ENCODE measurements at regions not wholly inside any gene's neighbourhood (a gene's known extent, or its start where the extent isn't known, plus 50 kb on each side); places are given as distances from the start of the nearest gene placed in this dataset.
"Not testable (repeated sequence)": the region's sequence is repeated elsewhere in the genome, so short reads cannot be mapped to it uniquely, and the experiment has no call there.

DNA sequence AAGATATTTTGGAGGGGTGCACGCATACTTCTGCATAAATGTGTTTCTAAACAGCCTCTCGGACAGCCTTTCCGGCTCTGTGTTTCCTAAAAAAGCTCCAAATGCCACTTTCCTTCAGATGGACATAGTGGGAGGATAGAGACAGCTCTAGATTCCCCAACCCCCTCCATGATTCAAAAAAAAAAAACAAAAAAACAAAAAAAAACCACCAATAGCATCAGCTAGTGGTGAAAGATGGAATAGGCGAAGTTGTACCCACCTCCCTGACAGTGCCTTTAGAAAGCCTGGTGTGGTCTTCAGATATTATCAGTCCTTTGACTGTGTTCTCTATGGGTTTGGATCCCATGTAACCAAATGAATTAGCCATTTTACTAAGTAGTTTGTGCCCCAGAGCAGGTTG, 94.1 kb downstream of the PHETA1 start:
- no peak for DNase-seq (ENCODE audit: low read depth in 1 of 2, low spot score in 1 of 2)

DNA sequence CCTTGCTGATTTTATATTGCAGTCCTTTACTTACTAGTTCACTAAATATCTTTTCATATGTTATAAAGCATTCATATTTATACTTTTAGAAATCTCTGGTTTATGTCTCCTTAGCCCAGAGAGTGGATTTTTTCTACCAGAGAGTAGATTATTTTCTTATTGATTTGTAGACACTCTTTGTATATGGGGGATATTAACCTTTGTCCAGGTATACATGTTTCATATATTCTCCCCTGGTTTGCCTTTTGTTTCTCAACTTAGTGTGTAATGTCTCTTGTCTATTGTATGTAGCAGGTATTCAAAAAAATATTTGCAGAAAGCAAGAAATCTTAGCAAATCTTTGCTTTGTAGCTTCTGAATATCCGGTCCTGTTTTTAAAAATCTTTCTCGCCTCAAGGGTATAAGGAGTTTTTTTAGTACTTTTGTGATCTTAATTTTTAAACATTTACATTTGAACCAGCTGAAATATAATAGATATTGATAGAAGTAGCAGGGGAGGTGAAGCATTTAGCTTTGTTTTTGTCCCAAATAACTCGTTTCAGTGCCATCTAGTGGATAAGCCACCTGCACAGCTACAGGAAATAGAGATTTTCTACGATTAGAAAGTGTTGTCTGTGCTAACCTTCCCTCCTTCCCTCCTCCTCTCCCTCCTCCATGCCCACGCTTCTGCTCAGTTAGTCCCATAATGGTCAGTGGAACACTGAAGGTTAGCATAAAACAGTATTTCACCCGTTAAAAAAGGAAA, 97.0 kb downstream of the PHETA1 start:
- DNase-seq (ENCODE audit: low read depth in 1 of 2, low spot score in 1 of 2), result no peak

DNA sequence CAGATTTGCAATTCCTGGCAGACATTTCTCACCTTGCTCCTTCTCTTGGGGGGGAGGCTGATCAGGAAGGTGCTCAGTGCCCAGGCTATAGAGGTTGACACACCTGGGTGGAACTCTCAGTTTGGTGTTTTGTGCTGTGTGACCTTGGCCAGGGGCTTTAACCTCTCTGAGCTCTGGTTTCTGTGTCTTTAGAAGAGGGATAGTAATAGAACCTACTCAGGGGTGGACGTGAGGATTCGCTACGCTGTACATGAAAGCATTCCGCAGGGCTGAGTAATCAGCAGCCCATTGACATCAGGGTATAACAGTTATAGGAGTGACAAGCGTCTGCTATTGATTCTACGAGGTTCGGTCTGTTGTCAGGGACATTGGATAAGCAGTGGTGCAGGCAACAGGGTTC, 98.1 kb downstream of the PHETA1 start:
- DNase-seq (ENCODE audit: low read depth in 1 of 2, low spot score in 1 of 2), result no peak

DNA sequence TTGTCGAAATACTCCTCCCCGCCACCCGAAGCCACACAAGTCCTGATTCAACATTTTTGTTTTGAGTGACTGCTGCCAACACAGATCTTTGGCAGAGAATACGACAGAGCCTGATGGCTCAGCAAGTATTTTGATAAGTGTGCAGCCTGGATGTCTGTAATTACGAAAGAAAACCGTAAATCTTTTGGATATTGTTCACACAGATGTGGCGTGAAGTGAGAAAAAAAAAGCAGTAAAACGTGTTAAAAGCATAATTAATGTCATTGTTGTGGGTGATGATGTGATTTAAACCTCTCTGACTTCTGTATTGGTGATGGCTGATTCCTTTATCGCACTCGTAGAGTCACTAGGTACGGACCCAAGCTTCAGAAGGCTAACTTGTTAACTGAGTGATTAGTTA, 98.7 kb downstream of the PHETA1 start:
- no peak for DNase-seq (ENCODE audit: low read depth in 1 of 2, low spot score in 1 of 2)

DNA sequence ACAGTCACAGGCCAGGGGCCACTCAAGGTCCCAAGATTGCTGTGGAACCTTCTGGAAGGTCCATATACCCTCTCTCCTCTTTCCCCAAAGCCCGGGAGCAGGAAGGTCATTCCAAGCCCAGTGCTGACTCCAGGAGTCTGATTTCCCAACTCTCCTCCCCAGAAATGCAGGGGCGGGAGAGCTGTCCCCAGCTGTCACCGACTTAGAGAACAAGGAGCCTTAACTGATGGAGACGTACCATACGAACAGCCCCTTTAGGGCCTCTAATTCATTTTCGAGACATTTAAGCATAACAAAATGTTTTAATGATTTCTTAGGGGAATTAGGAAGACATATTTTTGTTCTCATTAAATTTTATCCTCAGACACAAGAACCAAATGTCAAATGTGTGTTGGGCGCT, 99.2 kb downstream of the PHETA1 start:
- no peak for DNase-seq (ENCODE audit: low read depth in 1 of 2, low spot score in 1 of 2)

DNA sequence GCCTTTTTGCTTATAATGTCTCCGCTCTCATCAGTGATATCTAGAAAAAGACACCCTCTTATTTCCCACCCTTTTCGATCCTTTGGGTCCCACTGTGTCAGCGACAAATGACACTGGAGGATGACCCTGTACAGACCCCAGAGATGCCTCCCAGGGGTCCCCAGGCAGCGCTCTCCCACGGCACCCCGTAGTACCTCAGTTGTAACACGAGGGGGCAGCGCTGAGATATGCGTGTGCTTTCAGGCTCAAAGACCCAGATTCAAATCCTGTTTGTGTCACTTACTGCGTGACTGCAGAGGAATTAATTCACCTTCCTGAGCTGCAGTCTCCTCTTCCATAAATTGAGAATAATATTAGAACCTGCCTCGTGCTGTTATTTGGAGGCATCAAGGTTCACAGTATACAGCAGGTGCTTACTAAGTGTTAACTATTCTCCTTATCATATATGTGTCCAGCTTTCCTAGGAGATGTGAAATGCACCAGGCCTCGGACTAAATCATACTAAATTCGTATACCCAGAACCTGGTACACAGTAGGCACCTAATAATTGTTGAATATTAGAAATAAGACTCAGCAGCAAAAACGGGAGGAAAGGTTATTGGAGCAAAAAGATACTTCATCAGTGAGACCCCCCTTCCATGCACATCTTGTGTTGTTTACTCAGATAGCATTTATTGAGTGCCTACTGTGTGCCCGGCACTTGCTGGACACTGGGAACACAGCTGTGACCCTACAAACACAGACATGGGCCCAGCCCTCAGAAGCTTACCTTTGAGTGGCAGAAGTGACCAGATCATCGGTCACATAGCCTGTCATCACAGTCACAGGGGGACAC, 99.9 kb downstream of the PHETA1 start:
- no peak for DNase-seq (ENCODE audit: low read depth in 1 of 2, low spot score in 1 of 2)

DNA sequence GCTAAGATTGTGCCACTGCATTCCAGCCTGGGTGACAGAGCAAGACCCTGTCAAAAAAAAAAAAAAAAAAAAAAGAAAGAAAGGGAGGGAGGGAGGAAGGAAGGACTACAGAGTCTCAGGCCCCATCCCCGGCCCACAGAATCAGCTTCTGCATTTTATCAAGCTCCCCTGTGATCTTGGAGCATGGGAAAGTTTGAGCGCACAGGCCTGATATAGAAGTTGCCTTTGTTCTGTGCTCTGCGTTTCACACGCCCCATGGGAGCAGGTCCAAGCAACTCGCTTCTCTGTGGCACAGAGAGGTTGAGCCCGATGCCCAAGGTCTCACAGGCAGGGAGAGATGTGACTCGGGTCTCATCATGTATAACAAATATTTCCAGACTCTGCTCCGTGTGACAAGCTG, 101.8 kb downstream of the PHETA1 start:
- no peak for DNase-seq (ENCODE audit: low read depth in 1 of 2, low spot score in 1 of 2)

DNA sequence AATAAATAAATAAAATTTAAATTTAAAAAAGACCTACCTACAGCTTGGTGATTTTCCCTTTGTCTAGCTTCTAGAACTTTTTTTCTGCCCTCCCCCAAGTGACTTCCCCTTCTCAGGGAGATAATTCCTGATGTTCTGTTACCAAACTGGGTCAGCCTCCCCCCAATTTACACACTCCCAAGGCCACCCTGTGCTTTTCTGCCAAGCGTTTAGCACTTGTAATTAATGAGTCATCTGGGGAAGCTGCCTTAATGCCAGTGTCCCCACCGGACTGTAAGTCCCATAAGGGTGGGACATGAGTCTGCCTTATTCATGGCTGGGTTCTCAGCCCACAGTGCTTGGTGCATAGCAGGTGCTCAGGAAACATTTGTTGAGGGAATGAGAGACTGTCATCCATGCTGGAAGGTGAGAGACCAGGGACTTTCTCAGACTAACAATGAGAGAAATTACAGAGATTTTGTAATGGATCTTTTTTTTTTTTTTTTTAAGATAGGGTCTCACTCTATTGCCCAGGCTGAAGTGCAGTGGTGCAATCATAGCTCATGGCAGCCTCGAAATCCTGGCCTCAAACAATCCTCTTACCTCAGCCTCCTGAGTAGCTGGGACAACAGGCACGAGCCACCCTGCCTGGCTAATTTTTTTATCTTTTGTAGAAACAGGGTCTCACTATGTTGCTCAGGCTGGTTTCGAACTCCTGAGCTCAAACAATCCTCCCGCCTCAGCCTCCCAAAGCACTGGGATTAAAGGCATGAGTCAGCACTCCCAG, 106.8 kb downstream of the PHETA1 start:
- no peak for DNase-seq (ENCODE audit: low read depth in 1 of 2, low spot score in 1 of 2)

DNA sequence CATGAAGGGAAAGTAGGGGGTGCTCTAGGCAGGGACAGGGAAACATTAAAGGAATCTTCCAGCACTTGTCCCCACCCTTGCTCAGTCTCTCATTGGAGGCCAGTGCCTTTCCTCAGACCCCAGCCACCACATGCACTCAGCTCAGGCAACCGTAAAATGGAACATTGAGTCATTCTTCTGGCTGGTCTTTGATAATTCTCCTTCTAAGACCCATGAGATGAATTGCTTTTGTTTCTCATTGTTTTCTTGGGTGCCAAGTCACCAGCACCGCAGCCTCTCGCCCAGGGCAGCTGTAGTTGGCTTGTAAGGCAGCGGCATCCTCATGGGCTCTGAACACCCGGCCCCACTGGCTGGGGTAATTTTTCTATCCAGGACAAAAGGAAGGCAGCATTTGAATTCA, 108.2 kb downstream of the PHETA1 start:
- no peak for DNase-seq (ENCODE audit: low read depth in 1 of 2, low spot score in 1 of 2)

DNA sequence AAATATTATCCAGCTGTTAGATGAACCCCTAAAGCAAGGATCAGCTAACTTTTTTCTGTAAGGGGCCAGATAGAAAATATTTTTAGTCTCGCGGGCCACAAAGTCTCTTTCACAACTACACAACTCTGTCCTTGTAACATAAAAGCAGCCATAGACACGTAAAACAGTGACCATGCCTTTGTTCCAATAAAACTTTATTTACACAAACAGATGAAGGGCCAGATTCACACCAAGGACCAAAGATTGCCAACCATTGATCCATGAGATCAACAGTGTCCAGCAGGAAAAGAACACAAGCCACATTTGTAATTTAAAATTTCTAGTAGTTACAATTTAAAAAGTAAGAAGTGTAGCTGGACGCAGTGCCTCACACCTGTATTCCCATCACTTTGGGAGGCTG, 109.7 kb downstream of the PHETA1 start:
- no peak for DNase-seq (ENCODE audit: low read depth in 1 of 2, low spot score in 1 of 2)

DNA sequence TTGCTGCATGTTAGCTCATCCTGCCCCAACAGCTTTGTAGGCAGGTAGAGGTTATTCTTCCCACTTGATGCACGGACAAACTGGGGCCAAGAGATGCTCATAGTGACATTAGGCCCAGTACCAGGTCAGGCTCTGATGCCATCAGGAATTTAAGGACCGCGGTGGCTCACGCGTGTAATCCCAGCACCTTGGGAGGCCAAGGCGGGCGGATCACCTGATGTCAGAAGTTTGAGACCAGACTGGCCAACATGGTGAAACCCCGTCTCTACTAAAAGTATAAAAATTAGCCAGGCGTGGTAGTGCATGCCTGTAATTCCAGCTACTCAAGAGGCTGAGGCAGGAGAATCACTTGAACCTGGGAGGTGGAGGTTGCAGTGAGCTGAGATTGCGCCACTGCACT, 110.8 kb downstream of the PHETA1 start:
- DNase-seq (ENCODE audit: low read depth in 1 of 2, low spot score in 1 of 2), result not testable (repeated sequence)

DNA sequence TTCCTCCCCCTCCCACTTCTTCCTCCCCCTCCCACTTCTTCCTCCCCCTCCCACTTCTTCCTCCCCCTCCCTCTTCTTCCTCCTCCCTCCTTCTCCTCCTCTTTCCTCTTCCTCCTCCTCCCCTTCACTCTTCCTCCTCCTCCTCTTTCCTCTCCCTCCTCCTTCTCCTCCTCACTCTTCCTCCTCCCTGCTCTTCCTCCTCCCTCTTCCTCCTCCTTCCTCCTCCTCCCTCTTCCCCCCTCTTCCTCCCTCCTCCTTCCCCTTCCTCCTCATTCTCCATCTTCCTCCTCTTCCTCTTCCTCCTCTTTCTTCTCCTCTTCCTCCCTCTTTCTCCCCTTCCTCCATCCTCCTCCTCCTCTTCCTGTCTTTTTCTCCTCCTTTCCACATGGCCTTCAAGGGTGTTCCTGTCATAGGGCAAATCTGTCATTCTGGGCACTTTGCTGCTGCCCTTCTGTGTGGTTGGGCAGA, 111.4 kb downstream of the PHETA1 start:
- no peak for DNase-seq (ENCODE audit: low read depth in 1 of 2, low spot score in 1 of 2)

DNA sequence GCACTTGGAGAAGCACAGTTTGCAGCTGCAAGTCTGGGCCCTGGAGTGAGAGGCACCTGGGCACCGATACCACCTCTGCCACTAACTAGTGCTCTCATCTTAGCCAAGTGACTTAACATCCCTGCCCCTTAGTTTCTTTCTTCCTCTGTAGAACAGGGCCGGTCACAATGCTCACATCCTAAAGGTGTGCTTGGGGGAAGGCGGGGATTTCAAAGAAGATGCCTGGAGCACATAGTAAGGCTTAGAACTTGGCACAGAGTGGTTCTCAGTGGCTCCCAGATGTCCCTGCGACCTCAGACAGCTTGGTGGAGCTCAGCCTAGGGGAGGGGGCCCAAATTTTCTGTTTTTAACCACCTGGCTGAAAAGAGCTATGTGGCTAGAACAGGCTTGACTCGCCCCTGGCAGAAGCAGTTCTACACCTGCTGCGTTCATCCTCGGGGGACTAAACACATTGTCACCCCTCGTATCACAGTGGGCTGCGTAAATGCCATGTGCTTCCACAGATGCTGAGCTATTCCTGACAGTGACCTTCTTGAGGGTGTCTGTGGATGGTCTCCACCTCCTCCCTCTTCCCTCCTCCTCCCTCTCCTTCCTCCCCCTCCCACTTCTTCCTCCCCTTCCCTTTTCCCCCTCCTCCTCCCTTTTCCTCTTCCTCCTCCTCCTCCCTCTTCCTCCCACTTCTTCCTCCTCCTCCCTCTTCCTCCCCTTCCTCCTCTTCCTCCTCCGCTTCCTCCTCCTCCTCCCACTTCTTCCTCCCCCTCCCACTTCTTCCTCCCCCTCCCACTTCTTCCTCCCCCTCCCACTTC, 112.1 kb downstream of the PHETA1 start:
- DNase-seq (ENCODE audit: low read depth in 1 of 2, low spot score in 1 of 2), result no peak

DNA sequence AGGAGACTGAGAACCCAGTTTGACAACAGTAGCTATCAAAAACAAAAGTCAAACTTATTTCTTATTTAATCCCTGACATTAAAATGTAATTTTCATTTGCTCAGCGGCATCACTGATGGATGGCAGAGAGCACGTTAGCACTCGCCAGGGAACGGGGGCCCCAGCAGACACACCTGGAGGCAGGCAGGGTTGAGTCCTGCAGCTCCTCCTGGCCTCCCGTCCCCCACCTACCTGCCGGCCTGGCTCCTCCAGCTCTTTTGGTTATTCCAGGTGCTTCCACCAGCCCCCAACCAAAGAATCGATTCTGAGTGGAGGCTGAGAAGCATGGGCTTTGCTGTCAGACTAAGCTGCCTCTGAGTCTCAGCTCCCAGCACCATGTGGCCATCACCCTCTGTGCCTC, 113.6 kb downstream of the PHETA1 start:
- DNase-seq (ENCODE audit: low read depth in 1 of 2, low spot score in 1 of 2), result no peak

DNA sequence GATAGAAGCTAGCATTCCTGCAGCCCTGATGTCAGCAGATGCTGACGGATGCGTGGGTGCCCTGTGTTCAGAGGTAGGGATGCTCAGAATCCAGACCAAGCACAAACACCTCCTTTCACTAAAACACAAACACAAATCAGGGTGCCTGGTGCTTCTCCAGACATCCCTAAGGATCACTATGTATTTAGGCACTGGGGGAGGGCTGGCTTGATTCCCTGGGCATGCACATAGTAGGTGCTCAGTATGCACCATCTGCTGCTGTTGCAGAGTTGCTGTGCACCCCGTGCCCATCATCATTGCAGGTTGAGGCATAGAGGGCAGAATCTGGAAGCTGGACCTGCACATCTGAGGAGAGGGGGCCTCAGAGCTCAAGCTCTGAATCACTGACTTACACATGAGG, 114.8 kb downstream of the PHETA1 start:
- no peak for DNase-seq (ENCODE audit: low read depth in 1 of 2, low spot score in 1 of 2)

DNA sequence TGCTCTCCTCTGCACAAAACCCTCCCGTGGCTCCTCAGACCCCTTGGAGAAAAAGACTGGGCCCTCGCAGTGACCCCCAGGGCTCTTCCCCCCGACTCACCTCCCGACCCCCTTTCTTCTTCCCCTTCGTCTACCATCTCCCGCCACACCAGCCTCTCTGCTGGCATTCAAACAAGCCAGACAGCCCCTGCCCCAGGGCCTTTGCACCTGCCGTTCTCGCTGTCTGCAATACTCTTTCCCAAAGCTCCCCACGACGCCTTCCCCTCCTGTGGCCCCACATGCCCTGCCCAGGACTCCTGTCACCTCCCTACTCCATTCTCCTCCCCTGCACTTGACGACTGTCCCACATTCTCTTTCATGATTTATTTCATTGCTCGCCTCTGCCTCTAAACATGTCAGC, 115.7 kb downstream of the PHETA1 start:
- no peak for DNase-seq (ENCODE audit: low read depth in 1 of 2, low spot score in 1 of 2)

DNA sequence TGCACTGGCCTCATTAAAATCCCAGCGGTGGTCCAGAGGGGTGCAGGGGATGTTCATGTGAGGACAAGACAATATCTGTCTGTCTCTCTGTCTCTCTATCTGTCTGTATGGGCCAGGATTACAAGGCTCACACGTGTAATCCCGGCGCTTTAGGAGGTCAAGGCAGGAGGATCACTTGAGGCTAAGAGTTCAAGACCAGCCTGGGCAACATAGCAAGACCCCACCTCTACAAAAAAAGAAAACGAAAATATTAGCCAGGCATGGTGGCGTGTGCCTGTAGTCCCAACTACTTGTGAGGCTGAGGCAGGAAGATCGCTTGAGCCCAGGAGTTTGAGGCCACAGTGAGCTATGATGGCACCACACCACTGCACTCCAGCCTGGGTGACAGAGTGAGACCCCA, 117.1 kb downstream of the PHETA1 start:
- DNase-seq (ENCODE audit: low read depth in 1 of 2, low spot score in 1 of 2), result no peak

DNA sequence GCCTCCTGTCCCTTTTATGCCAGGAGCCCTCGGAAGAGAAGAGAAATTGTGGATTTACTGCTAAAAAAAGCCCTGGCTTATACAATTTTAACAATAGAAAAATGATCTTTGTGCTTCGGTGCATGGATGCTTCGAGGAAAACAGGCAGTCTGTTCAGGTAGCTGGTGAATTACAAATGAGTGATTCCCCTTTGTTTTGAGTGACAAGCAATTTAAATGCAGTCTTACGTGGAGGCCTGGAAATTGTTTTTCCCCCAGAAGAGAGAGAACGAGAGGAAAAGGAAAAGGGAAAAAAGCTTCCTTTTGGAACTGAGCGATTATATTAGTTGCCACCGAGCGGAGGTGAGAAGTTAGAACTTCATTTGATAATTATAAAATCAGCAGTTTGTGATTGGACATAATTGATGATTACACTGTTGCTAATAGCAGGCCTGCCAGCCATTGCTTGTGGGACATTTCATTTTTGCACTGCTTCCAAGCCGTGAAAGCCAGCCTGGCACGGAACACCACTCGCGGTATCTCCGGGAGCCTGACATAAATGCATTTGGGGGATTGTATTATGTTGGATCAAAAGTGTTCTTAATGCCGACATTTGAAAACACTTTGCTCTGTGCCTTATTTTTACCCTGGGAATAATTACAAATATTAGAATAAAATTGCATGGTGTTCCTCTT, 117.7 kb downstream of the PHETA1 start:
- no peak for DNase-seq (ENCODE audit: low read depth in 1 of 2, low spot score in 1 of 2)

DNA sequence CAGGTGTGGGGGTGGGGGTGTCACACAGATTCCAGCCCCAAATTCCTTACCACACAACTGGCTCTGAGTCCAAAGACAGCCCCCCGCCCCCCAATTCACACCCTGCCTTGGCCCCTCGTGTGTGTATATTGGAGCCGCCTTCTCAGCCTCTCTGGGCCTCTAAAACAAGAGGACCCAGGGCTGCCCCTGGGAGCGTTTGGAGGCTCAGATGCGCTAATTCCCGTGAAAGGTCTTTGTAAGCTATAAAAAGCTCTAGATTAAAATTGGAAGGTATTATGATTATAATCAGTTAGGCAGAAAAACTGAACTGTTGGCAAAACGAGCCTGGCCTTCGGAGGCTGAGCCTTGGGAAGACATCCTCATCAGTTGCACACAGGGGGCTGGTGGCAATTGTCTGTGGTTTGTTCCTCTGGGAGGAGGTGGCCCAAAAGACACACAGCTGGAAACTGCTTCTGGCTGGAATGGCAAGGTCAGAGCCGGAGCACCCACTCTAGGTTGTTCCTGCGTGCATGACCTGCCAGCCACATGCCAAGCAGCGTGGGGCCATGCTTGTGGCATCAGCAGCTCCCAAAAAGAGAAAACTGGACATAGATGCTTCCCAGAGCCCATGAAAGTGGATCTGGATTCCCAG, 118.5 kb downstream of the PHETA1 start:
- no peak for DNase-seq (ENCODE audit: low read depth in 1 of 2, low spot score in 1 of 2)

DNA sequence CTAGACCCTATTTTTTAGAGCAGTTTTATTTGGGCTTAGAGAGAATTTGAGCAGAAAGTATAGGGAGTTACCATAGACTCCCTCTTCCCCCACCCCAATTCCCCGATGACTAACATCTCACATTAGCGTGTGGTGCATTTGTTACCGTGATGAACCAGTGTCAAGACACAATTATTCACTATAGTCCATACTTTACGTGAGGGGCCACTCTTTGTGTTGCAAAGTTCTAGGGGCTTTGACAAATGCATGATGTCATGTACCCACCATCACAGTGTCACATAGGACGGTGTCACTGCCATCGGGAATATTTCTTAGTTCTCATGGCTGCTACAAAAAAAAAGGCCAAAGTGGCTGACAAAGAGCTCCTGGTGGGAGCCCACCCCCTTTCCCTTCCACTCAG, 119.1 kb downstream of the PHETA1 start:
- DNase-seq (ENCODE audit: low read depth in 1 of 2, low spot score in 1 of 2), result no peak
